H7 (cell line): ENCODE measurements at regions not wholly inside any gene's neighbourhood (a gene's known extent, or its start where the extent isn't known, plus 50 kb on each side); places are given as distances from the start of the nearest gene placed in this dataset.

ENCODE experiments used
- DNase-seq: peaks from one replicate; pipeline ENCODE4 v3.0.0; 2012
- H3K27me3 ChIP-seq: 2 replicates; pipeline ENCODE4 v1.6.0; 2011; ENCODE audit warnings: mild to moderate bottlenecking, low read length; ENCODE audit not compliant: control insufficient read depth, insufficient read depth
- H3K36me3 ChIP-seq: replicated peaks from 2 replicates; pipeline ENCODE4 v1.5.1; 2011; ENCODE audit warnings: low read length; ENCODE audit not compliant: control insufficient read depth, insufficient read depth
- H3K4me3 ChIP-seq: 2 replicates; pipeline ENCODE4 v1.5.1; 2011; ENCODE audit warnings: low read depth, mild to moderate bottlenecking, control low read depth, low read length, moderate library complexity; ENCODE audit not compliant: insufficient read depth

DNA sequence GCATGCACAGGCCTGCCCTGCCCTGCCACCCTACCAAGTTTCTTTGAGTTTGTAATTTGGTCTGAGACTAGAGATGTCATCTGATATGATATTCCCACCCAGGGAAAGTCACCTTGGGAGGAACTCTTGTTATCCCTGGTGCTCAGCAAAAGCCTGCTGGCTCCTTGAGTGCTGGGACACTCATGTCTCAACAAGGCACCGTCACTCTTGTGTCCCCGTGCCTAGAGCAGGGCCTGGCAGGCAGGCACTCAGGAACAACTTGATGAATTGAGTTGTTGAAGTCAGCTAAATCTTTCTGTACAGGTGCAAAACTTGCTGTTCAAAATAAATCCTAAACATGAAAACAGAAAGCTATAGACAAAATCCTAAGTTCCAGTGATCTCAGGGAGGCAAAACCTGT is 345.4 kb downstream of the KCNRG start:
- Histone ChIP-seq H3K27me3 (no peaks in the 10 kb centered on the region), H3K4me3 (no peak overlapping the region), H3K36me3 (no peaks in the 10 kb centered on the region)
- DNase-seq, result no peak

DNA sequence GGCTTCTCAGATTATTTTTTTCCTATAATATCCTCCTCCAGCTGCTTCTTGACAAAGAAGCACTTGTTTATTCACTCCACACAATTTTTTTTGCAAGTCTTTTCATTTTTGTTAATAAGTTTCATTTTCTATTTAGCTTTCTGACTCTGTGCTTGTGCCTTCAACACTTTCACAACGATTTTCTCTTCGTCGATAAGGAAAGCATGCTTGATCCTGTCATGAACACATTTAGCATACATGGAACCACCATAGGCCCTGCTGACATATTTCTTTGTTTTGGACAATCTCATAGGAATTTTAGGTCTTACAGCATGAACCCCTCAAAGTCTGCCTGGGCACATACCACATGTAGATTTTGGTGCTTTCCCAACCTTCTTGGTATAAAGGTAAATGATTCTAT is 346.0 kb downstream of the KCNRG start:
- DNase-seq, result no peak
- H3K4me3 ChIP-seq, result no peak overlapping the region
- no peaks in the 10 kb centered on the region for H3K27me3 ChIP-seq
- no peaks in the 10 kb centered on the region for H3K36me3 ChIP-seq

DNA sequence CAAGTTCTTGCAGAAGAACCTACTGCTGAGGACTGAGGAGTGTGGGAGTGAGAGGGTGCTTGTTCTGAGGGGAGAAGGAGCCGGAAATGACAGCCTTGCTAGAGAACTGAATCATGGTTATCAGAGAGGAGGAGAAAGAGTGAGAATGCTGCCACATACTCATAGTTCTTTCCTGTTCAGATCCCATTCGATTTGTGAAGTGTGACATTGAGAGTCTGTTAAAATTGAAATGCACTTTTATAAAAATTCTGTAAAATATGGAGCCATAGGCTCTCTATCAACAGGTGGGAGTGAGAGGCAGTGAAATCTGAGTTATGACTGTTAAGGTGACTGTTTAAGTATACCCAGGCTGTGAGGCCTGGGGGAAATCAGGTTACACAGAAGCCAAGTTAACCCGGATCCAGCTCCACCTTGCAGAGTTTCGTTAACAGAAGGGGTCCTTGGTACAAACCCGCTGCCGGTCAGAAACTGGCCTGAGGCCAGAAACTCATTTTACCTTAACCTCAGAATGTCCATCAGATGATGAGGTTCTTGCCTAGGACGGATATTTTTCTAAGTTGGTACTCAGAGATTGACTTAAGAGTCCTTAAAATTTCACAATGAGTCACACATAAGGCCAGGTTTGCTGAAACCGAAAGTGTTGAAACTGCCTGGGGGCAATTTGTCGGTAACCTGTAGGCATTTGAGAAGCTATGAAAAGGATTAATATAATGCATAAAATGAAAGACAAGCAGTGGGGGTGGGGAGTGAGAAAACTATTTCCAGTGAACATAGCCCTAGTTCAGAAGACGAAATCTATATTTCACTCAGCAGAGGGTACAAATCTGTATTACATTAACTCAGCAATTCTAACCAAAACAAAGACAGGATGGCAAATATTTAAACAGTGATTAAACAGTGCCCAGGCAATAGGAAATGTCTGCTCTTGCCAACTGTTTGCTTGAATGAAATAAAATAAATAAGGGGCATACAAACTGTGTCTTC is 350.5 kb downstream of the KCNRG start:
- no peak overlapping the region for H3K4me3 ChIP-seq
- no peaks in the 10 kb centered on the region for H3K36me3 ChIP-seq
- H3K27me3 ChIP-seq, result no peaks in the 10 kb centered on the region
- DNase-seq, result no peak

DNA sequence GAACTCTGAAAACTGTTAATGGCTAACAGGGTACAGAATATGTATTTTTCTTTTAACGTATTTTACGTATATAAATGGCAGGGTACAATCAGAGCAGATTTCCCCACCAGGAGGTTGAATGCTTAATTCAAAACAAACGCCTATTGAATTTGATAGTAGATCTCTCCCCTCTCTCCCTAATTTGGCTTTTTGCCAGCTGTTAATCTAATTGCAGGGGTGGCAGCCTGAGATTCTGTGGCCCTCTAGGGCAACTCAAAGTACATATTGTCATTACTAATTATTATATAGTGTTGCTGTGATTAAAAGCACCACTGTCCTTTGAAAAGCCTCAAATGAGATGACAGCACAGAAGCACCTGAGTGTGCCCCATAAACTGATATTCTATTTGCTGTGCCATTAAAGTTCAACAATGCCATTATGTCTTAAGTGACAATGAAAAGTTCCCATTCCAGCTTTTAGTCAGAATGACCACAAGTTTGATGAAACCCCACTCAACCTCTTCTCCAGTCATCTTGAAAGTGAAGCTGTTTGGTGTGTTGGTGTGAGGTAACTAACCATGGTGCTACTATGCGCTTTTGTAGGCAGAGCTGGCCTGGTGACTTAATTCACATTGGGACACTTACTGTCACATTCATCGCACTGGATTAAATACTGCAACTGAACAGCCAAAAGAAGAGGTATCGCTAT is 351.4 kb downstream of the KCNRG start:
- H3K36me3 ChIP-seq, result no peaks in the 10 kb centered on the region
- H3K4me3 ChIP-seq, result no peak overlapping the region
- no peak for DNase-seq
- no peaks in the 10 kb centered on the region for H3K27me3 ChIP-seq

DNA sequence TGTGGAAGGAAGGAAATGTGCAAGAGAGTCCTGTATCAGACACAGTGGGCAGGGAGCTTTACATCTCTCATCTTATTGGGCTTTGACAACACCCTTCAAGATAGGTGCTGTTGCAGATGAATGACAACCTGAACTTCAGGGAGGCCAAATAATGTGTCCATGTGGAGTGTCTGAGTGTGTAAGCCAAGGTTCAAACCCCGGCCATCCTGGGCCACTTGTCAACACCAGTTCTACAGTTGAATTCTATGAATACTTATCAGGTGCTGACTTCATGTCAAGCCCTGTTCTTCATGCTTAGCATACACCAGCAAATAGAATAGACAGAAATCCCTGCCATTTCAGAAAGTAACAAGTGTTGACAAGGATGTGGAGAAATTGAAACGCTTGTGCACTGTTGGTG is 354.4 kb downstream of the KCNRG start:
- no peak for DNase-seq
- Histone ChIP-seq H3K4me3 (no peak overlapping the region), H3K36me3 (no peaks in the 10 kb centered on the region), H3K27me3 (no peaks in the 10 kb centered on the region)

DNA sequence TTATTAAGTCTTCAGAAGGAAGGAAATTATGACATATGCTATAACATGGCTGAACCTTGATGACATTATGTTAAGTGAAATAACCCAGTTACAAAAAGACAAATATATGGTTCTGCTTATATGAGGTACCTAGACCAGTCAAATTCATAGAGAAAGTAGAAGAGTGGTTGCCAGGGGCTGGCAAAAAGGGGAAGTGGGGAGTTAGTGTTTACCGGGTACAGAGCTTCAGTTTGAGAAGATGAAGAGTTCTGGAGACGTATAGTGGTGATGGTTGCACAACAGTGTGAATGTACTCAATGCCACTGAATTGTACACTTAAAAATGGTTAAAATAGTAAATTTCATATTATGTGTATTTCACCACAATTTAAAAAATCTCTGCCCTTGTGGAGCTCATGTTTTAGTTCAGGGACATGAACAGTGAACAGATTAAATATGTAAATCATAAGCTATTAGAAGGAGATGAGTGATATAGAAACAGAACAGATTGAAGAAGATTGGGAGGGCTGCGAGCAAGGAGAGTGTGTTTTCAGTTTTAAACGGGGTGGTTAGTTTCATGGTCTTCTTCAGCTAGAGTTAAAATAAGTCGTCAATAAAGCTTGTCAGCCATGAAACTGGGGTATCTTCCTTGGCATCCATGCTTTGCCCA is 355.2 kb downstream of the KCNRG start:
- no peaks in the 10 kb centered on the region for H3K36me3 ChIP-seq
- H3K27me3 ChIP-seq, result no peaks in the 10 kb centered on the region
- DNase-seq, result no peak
- no peak overlapping the region for H3K4me3 ChIP-seq

DNA sequence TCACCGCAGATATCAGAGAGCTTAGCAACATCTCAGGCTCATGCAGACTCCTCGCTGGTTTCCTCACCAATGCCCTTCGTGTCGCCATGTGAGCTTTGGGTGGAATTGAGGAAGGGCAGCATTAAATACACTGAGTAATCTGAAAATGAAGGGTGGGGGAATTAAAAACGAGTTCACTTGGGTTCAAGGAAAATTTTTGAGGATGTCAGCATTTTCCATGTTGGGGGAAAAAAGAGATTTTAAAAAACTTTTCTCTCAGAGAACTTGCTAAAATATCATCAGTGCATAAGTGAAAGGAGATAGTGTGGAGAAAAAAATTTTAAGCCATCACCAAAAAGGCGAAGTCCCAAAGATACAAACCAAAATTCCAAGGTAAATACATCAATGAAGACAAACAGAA is 359.3 kb downstream of the KCNRG start:
- Histone ChIP-seq H3K36me3 (no peaks in the 10 kb centered on the region), H3K27me3 (no peaks in the 10 kb centered on the region), H3K4me3 (no peak overlapping the region)
- no peak for DNase-seq

DNA sequence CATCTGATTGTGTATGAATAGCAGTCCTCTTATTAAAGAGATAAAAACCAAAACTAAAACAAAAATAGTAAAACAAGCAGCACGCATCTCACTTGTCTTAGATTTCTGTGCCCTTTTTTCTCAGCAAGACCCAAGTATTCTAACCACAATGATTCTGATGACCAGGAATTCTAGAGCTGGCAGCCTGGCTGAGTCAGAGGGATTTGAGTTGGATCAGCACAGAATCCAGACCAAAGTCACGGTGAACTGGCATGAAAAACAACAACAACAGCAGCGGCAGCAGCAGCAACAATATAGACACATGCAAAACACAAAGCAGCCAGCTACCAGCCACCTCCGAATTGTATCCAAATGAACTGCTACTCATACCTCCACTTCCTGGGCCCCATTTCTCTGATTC is 360.5 kb downstream of the KCNRG start:
- no peak overlapping the region for H3K4me3 ChIP-seq
- no peak for DNase-seq
- H3K36me3 ChIP-seq, result no peaks in the 10 kb centered on the region
- no peaks in the 10 kb centered on the region for H3K27me3 ChIP-seq

DNA sequence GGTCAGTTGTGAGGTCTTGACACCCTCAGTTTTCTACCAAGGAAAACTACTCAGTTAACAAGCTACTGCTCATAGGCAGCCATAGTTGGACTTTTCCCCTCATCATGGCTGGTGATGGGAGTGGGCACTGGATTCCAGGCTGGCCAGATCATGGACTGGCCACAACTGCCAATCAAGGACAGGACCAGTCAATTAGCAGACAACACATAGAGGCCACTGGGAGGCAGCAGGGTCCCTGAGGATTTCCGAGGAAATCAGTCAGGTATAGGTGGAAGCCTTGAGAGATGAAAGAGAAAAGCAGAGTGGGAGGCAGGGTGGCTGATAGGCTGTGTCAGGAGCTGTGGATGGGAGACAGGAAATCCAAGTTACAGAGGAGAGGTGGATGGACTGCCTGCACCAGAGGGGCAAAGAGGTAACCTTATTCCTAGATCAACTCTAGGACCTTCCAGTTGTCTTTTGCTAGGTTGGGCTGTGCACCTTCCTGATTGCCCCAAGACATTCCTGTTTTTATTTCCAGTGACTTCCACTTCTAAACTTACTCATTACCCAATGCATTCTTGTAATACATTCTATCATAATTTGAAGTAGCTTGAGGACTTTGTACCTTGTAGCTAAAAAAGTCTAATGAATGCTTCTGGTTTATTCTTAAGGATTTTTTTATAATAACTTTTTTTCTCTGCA is 361.8 kb downstream of the KCNRG start:
- DNase-seq, result peak; percentile 30
- Histone ChIP-seq H3K27me3 (no peaks in the 10 kb centered on the region), H3K36me3 (no peaks in the 10 kb centered on the region), H3K4me3 (no peak overlapping the region)

DNA sequence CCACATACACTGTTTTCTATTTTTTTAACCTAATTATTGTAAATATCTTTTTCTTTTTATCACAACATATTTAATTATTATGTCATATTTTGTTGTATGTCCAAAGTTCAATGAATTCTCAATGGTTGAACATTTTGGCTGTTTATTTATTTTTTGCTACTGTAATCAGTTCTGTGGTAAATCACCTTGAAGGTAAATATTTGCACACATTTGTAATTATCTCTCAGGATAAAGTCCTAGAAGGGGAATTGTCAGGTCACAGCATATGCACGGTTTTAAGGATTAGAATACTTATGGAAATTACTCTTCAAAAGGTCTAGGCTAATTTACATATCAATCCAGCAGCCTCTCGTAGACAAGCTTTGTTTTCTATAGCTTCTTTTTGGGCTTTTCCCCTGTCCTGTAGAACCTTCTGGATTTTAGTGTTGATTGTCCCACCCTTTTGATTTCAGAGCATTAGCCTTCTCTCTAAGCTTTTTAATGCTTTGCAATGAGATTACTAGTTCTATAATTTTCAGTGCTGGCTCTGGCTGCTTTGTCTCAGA is 362.6 kb downstream of the KCNRG start:
- DNase-seq, result no peak
- Histone ChIP-seq H3K27me3 (no peaks in the 10 kb centered on the region), H3K36me3 (no peaks in the 10 kb centered on the region), H3K4me3 (no peak overlapping the region)

DNA sequence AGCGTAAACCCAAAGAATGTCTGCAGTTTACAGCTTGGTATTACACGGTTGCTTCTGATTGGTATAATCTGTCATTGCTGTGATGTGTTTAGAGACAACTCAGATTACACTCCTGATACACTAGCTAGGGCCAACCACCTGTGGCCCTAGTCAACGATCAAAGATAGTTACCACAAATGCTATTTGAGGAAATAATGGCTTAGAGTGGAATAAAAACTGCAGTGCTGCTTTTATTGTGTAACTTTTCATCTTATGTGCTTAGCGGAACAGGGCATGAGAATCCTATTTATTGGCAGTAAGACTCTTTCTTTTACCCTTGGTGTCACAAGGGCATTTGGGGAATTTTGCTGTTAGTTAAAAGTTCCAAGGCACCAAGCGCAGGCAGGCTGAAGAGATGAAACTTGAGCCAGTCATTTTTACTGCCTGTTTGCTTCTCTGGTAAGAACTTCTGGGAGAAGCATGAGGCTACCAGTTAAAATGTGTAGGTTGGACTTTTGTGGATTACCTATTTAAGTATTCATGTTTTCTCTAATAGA is 363.3 kb downstream of the KCNRG start:
- no peaks in the 10 kb centered on the region for H3K36me3 ChIP-seq
- H3K27me3 ChIP-seq, result no peaks in the 10 kb centered on the region
- H3K4me3 ChIP-seq, result no peak overlapping the region
- no peak for DNase-seq

DNA sequence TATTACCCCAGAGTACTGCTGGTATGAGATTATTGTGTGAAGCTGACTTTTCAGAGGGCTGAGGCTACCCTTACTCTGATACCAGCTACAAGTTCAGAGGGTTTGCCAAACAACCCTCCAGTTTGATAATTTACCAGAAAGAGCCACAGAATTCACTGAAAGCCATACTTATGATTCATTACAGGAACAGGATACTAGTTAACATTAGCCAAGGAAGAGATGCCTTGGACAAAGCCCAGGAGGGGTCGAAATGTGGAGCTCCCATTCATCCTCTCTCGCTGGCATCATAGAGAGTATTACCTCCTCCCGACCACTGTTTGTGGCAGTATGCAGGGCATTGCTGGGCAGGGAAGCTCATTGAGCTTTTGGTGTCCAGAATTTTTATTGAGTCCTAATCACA is 364.3 kb downstream of the KCNRG start:
- Histone ChIP-seq H3K36me3 (no peaks in the 10 kb centered on the region), H3K4me3 (no peak overlapping the region), H3K27me3 (no peaks in the 10 kb centered on the region)
- no peak for DNase-seq

DNA sequence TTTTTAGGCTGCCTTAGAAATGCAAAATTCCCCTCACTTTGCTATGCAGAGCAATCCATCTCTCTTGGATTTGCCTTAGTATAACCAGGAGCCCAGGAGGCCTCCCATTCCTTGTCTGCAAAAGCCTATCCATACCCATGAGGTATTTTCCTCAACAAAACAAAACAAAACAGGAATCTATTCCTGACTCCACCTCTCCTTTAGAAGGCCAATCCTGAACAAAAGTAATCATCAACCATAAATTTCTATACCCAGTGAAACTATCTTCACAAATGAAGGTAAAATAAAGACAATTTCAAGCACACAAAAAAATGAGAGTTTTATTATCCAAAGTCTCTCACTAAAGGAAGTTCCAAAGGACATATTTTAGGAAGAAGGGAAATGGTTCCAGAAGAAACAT is 365.7 kb downstream of the KCNRG start:
- no peak for DNase-seq
- H3K4me3 ChIP-seq, result no peak overlapping the region

DNA sequence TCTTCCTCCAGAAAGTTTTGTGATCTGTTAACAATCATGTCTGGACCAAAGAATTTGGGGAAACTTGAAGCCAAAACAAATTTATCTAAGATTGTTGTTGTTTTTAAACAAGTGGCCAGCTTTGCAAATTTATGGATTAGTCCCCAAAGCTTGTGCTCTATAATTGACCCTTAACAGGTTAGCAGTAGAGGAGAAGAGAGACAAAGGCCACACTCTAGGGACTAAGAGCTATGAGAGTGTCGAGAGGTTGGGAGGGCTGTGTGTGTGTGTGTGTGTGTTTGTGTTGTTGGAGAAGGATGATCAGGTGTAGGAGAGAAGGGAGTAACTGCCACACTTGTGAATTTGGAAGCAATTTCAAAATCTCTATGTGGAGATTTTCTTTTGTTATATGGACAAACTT is 367.3 kb downstream of the KCNRG start:
- DNase-seq, result no peak
- Histone ChIP-seq H3K27me3 (no peaks in the 10 kb centered on the region), H3K4me3 (no peak overlapping the region), H3K36me3 (no peaks in the 10 kb centered on the region)

More for the DNA sequence above, 365.7 kb downstream of the KCNRG start:
- Histone ChIP-seq H3K27me3 (no peaks in the 10 kb centered on the region), H3K36me3 (no peaks in the 10 kb centered on the region)
